Peyer's patch (tissue), 4 donors: ENCODE measurements at regions not wholly inside any gene's neighbourhood (a gene's known extent, or its start where the extent isn't known, plus 50 kb on each side); places are given as distances from the start of the nearest gene placed in this dataset.

Experiments used
- DNase-seq, 3 donors: peaks; one replicate each; pipeline ENCODE4 v3.0.0-alpha.2; 2017 to 2019
- H3K27ac ChIP-seq, 4 donors: fragments of 200-600 bp; sonication (generic); one replicate each; pipeline ENCODE4 v1.5.1; 2016 to 2019
- H3K27me3 ChIP-seq, 2 donors: fragments of 200-600 bp; sonication (generic); one replicate each; pipeline ENCODE4 v1.5.1; 2019
- H3K36me3 ChIP-seq, 3 donors: fragments of 200-600 bp; sonication (generic); one replicate each; pipeline ENCODE4 v1.5.1; 2016 to 2019
- H3K4me1 ChIP-seq, 4 donors: fragments of 200-600 bp; sonication (generic); one replicate each; pipeline ENCODE4 v1.5.1; 2016 to 2019
- H3K4me3 ChIP-seq, 4 donors: fragments of 200-600 bp; sonication (generic); 1 replicate in 3 of 4; 2 replicates in 1 of 4; pipeline ENCODE4 v1.5.1; 2016 to 2019; ENCODE audit warnings: mild to moderate bottlenecking in 1 of 4
- H3K9me3 ChIP-seq, 4 donors: fragments of 200-600 bp; sonication (generic); one replicate each; pipeline ENCODE4 v1.5.1; 2016 to 2019; ENCODE audit warnings: mild to moderate bottlenecking in 1 of 4
- POLR2A ChIP-seq, 2 donors: fragments of 450-650 bp; IDR thresholded peaks; one replicate each; pipeline ENCODE4 v1.5.1; 2017; ENCODE audit warnings: antibody characterized with exemption in 2 of 2, mild to moderate bottlenecking in 2 of 2, moderate library complexity in 2 of 2
- TF ChIP-seq, protein P1 (sequence below), 6 experiments: fragments of 450-650 bp in 4 of 6; fragments of 200-600 bp in 2 of 6; sonication (generic) in 1 of 6; IDR thresholded peaks; one replicate each; pipeline ENCODE4 v1.5.1; 2017 to 2019; ENCODE audit warnings: antibody characterized with exemption in 6 of 6, mild to moderate bottlenecking in 3 of 6, moderate library complexity in 1 of 6

DNA sequence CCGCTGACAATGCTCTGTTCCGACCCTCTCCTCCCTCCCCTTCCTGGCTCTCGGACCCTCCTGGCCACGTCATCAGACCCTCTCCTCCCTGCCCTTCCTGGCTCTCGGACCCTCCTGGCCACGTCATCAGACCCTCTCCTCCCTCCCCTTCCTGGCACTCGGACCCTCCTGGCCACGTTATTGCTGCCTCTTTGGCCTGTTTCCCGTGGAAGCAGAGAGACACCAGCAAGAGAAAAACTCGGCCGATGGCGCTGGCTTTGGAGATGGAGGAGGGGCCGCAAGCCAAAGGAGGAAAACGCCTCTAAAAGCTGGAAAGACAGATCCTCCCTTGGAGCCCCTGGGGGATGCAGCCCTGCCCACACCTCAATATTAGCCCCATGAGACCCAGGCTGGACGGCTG, 463.3 kb downstream of the BRD1 start:
- Histone ChIP-seq H3K4me1 (no peaks in the 10 kb centered on the region), H3K27me3 (no peaks in the 10 kb centered on the region), H3K9me3 (no peaks in the 10 kb centered on the region), H3K36me3 (no peaks in the 10 kb centered on the region), H3K27ac (no peak overlapping the region), H3K4me3 (no peak overlapping the region)
- DNase-seq, result peak in 1 of 3 donors; percentile 6
- TF ChIP-seq, protein P1, sequence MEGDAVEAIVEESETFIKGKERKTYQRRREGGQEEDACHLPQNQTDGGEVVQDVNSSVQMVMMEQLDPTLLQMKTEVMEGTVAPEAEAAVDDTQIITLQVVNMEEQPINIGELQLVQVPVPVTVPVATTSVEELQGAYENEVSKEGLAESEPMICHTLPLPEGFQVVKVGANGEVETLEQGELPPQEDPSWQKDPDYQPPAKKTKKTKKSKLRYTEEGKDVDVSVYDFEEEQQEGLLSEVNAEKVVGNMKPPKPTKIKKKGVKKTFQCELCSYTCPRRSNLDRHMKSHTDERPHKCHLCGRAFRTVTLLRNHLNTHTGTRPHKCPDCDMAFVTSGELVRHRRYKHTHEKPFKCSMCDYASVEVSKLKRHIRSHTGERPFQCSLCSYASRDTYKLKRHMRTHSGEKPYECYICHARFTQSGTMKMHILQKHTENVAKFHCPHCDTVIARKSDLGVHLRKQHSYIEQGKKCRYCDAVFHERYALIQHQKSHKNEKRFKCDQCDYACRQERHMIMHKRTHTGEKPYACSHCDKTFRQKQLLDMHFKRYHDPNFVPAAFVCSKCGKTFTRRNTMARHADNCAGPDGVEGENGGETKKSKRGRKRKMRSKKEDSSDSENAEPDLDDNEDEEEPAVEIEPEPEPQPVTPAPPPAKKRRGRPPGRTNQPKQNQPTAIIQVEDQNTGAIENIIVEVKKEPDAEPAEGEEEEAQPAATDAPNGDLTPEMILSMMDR (IDR thresholded peaks at IDR 0.05), result no peak
- no peak for TF ChIP-seq POLR2A (IDR thresholded peaks at IDR 0.05)

DNA sequence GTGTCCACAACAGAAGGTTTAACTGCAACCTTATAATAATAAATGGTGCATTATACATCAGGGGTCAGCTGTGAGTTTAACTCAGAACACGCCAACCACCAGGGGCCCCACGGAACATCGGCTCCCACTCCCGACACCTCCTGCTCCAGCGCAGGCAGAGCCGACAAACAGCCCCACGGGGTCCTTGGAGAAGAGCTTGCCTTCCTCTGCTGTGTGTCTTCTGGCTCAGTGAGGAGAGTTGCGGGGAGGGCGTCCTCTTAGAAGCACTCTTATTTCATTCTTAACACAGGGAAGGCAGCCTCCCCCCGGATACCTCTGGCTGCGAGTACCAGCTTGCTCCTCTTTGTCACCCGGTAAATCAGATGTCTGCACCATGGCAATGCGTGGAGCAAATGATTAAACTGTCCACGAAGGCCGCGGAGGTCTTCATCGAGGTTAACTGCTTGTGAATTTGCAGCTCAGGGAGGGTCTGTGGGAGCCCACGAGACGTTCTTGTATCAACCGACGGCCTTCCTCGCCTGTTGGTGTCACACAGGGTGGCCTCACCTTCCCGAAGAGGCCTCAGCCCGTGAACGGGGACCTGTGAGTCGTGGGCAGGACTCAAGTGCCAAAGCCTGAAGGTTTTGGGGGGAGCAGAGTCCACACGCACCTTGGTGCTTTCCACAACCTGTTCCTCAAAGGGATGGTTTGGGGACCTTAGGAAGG, 464.0 kb downstream of the BRD1 start:
- peak in 2 of 3 donors; percentile 10 to 27 for DNase-seq
- Histone ChIP-seq H3K27ac (no peak overlapping the region), H3K27me3 (no peaks in the 10 kb centered on the region), H3K4me1 (no peaks in the 10 kb centered on the region), H3K4me3 (no peak overlapping the region), H3K9me3 (no peaks in the 10 kb centered on the region), H3K36me3 (no peaks in the 10 kb centered on the region)
- no peak for TF ChIP-seq POLR2A (IDR thresholded peaks at IDR 0.05)
- TF ChIP-seq, protein P1 (IDR thresholded peaks at IDR 0.05), result no peak

DNA sequence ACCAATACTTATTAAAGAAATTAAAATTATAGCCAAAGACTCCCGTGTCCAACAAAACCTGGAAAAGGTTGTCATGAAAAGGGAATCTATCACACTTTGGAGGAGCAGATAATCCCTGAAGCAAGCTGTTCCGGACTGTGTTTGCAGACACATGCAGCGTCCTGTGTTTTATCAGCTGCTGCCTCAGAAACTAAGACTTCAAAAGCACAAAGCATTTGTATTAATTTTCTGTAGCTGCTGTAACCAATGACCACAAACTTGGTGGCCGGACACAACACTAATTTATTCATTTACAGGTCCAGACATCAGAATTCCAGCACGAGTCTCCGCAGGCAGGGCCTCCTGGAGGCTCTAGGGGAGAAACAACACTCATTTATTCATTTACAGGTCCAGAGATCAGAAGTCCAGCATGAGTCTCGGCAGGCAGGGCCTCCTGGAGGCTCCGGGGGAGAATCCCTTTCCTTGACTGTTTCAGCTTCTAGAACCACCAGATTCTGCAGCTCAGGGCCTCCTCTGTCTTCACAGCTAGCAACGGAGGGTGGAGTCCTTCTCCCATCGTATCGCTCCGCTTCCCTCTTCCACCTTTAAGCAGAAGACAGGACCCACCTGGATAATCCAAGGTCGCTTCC, 465.3 kb downstream of the BRD1 start:
- H3K36me3 ChIP-seq, result no peaks in the 10 kb centered on the region
- no peaks in the 10 kb centered on the region for H3K4me1 ChIP-seq
- no peaks in the 10 kb centered on the region for H3K9me3 ChIP-seq
- H3K27me3 ChIP-seq, result no peaks in the 10 kb centered on the region
- no peak overlapping the region for H3K4me3 ChIP-seq
- TF ChIP-seq, protein P1 (IDR thresholded peaks at IDR 0.05), result no peak
- TF ChIP-seq POLR2A (IDR thresholded peaks at IDR 0.05), result no peak
- peak in 1 of 3 donors; percentile 6 for DNase-seq
- H3K27ac ChIP-seq, result no peak overlapping the region

DNA sequence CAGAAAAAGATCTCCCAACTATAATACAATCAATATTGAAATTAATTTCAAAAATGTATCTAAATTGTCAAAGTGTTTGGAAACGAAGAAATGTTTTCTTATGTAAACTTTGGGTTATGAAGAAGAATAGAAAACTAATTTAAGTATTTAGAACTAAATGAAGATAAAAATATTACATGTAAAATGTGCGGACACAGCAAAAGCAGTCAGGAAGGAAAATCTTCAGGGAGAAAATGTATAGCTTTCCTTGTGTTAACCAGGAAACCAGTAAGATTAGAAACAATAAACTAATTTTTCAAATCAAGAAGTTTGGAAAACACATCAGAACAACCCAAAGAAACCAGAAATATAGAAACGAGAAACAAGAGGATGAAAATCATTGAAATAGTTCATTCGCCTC, 466.5 kb downstream of the BRD1 start:
- H3K4me1 ChIP-seq, result no peaks in the 10 kb centered on the region
- H3K4me3 ChIP-seq, result no peak overlapping the region
- H3K27ac ChIP-seq, result no peak overlapping the region
- TF ChIP-seq, protein P1 (IDR thresholded peaks at IDR 0.05), result no peak
- no peaks in the 10 kb centered on the region for H3K27me3 ChIP-seq
- DNase-seq, result no peak
- H3K9me3 ChIP-seq, result no peaks in the 10 kb centered on the region
- no peaks in the 10 kb centered on the region for H3K36me3 ChIP-seq

DNA sequence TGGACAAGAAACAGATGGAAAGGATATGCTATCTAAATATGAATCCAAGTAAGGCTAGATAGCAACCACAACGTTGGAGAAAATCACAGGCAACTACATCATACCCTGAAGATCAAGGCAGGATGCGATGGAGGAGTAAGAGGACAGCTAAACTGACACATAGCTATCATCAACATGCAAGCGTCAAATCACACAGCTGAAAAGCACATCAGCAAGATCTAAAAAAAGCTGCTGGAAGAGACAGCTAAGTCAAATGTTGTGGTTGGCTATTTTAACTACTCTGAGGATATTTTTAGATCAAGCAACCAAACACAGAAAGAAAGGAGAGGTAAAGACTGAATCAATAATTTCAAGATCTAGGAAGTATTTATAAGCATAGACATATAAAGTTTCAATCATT, 466.9 kb downstream of the BRD1 start:
- no peak overlapping the region for H3K4me3 ChIP-seq
- TF ChIP-seq, protein P1 (IDR thresholded peaks at IDR 0.05), result no peak
- no peak for TF ChIP-seq POLR2A (IDR thresholded peaks at IDR 0.05)
- no peak overlapping the region for H3K27ac ChIP-seq
- no peaks in the 10 kb centered on the region for H3K9me3 ChIP-seq
- no peaks in the 10 kb centered on the region for H3K27me3 ChIP-seq
- no peak for DNase-seq
- H3K36me3 ChIP-seq, result no peaks in the 10 kb centered on the region
- H3K4me1 ChIP-seq, result no peaks in the 10 kb centered on the region
